HG03108 (cell line): ENCODE measurements at regions not wholly inside any gene's neighbourhood (a gene's known extent, or its start where the extent isn't known, plus 50 kb on each side); places are given as distances from the start of the nearest gene placed in this dataset.
"Not testable (repeated sequence)": the region's sequence is repeated elsewhere in the genome, so short reads cannot be mapped to it uniquely, and the experiment has no call there.

Source experiments
- ATAC-seq: cut with Tn5 transposase; IDR thresholded peaks from one replicate; pipeline ENCODE4 v1.9.1; 2021; ENCODE audit warnings: moderate library complexity; ENCODE audit not compliant: unreplicated experiment

- no peak for ATAC-seq
Observed at GRCh38 chr1:94769551-94769950, 50.6 kb upstream of the SLC44A3 start.

- no peak for ATAC-seq
Observed at GRCh38 chr1:94768036-94768435, 52.1 kb upstream of the SLC44A3 start.

GRCh38 chr1:94765958-94766357, 54.2 kb upstream of the SLC44A3 start:
- no peak for ATAC-seq

GRCh38 chr1:94759188-94759587, 61.0 kb upstream of the SLC44A3 start:
- ATAC-seq, result no peak

GRCh38 chr1:94757931-94758330, 62.2 kb upstream of the SLC44A3 start:
- ATAC-seq, result no peak

- no peak for ATAC-seq
Observed at GRCh38 chr1:94755675-94756074, 64.5 kb upstream of the SLC44A3 start.

- not testable (repeated sequence) for ATAC-seq
Observed at GRCh38 chr1:94755016-94755415, 65.1 kb upstream of the SLC44A3 start.

- no peak for ATAC-seq
Observed at GRCh38 chr1:94754570-94754969, 65.6 kb upstream of the SLC44A3 start.

GRCh38 chr1:94754095-94754494, 66.1 kb upstream of the SLC44A3 start:
- ATAC-seq, result no peak

GRCh38 chr1:94753171-94753972, 66.8 kb upstream of the SLC44A3 start:
- ATAC-seq, result no peak

GRCh38 chr1:94751483-94751882, 68.7 kb upstream of the SLC44A3 start:
- not testable (repeated sequence) for ATAC-seq

- no peak for ATAC-seq
Observed at GRCh38 chr1:94746635-94747525, 73.3 kb upstream of the SLC44A3 start.

- no peak for ATAC-seq
Observed at GRCh38 chr1:94745742-94746141, 74.4 kb upstream of the SLC44A3 start.

- ATAC-seq, result no peak
Observed at GRCh38 chr1:94743862-94744261, 76.3 kb upstream of the SLC44A3 start.

GRCh38 chr1:94741996-94742395, 78.2 kb upstream of the SLC44A3 start:
- no peak for ATAC-seq

GRCh38 chr1:94741510-94741909, 78.6 kb upstream of the SLC44A3 start:
- ATAC-seq, result no peak

- ATAC-seq, result no peak
Observed at GRCh38 chr1:94739521-94740061, 80.6 kb upstream of the SLC44A3 start.

- ATAC-seq, result no peak
Observed at GRCh38 chr1:94738371-94738770, 81.8 kb upstream of the SLC44A3 start.

GRCh38 chr1:94737124-94737998, 82.8 kb upstream of the SLC44A3 start:
- no peak for ATAC-seq

- no peak for ATAC-seq
Observed at GRCh38 chr1:94736549-94736948, 83.6 kb upstream of the SLC44A3 start.

GRCh38 chr1:94736073-94736472, 84.1 kb upstream of the SLC44A3 start:
- ATAC-seq, result no peak
